ENCODE measurements at regions not wholly inside any gene's neighbourhood (a gene's known extent, or its start where the extent isn't known, plus 50 kb on each side); places are given as distances from the start of the nearest gene placed in this dataset.
"Not testable (repeated sequence)": the region's sequence is repeated elsewhere in the genome, so short reads cannot be mapped to it uniquely, and the experiment has no call there.

DNA sequence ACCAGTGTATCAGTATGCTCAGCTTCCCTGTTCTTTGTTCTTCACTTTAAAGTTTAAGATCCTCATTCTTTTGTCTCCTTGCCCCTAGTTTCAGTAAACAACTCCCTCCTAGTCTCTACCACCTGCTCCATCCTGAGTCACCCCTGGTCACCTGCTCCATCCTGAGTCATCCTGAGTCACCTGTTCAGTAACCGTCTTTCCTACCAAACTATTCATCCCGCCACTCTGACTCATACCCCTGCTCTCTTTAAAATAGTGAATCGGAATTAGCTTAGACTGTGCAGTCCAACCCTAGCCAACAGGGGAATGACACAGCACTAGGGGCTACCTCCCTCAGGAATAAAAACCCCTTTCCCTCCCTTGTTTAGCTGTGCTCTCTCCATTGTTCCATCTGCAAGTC is 888.1 kb upstream of the MDGA2 start:
- peak in 1 of 2 donors; percentile 2 for DNase-seq (ENCODE audit: low read depth in 2 of 2)
- TF ChIP-seq, protein P1, sequence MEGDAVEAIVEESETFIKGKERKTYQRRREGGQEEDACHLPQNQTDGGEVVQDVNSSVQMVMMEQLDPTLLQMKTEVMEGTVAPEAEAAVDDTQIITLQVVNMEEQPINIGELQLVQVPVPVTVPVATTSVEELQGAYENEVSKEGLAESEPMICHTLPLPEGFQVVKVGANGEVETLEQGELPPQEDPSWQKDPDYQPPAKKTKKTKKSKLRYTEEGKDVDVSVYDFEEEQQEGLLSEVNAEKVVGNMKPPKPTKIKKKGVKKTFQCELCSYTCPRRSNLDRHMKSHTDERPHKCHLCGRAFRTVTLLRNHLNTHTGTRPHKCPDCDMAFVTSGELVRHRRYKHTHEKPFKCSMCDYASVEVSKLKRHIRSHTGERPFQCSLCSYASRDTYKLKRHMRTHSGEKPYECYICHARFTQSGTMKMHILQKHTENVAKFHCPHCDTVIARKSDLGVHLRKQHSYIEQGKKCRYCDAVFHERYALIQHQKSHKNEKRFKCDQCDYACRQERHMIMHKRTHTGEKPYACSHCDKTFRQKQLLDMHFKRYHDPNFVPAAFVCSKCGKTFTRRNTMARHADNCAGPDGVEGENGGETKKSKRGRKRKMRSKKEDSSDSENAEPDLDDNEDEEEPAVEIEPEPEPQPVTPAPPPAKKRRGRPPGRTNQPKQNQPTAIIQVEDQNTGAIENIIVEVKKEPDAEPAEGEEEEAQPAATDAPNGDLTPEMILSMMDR (IDR thresholded peaks at IDR 0.05; ENCODE audit: low read depth, low read length) = no peak
- H3K4me3 ChIP-seq (replicated peaks in 1 of 2; ENCODE audit: low read depth in 2 of 2, low read length in 2 of 2) = no peak overlapping the region

DNA sequence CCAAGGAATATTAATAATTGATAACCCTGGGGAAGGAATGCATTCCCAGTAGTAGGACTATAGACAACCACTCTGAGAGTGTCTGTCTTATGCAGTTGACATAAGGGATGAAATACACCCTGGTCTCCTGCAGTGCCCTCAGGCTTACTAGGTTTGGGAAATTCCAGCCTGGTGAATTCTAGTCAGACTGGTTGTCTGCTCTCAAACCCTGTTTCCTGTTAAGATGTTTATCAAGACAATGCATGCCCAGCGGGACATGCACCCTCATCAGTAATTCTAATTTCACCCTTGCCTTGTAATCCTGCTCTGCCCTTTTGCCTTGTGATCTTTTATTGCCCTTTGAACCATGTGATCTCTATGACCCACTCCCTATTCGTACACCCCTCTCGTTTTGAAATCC is 886.0 kb upstream of the MDGA2 start:
- H3K4me3 ChIP-seq (replicated peaks in 1 of 2; ENCODE audit: low read depth in 2 of 2, low read length in 2 of 2); DNase-seq (ENCODE audit: low read depth in 2 of 2): not testable (repeated sequence)

DNA sequence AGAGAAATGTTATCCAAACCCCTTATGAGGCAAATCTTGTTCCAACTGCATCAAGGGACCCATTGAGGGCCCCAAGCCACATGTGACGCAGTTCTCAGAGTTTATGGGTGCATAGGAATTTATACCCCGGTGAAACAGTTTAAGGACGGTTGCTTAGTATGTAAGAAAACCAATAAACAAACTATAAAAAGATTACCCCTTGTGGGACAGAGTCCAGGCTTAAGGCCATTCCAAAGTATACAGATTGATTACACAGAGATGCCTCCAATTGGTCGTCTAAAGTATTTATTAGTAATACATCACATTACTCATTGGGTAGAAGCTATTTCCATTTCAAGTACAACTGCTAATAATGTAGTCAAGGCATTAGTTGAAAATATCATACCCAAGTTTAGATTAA is 885.0 kb upstream of the MDGA2 start:
- no peak overlapping the region for H3K4me3 ChIP-seq (replicated peaks in 1 of 2; ENCODE audit: low read depth in 2 of 2, low read length in 2 of 2)
- TF ChIP-seq, protein P1 (IDR thresholded peaks at IDR 0.05; ENCODE audit: low read depth, low read length) = no peak
- no peak for DNase-seq (ENCODE audit: low read depth in 2 of 2)

DNA sequence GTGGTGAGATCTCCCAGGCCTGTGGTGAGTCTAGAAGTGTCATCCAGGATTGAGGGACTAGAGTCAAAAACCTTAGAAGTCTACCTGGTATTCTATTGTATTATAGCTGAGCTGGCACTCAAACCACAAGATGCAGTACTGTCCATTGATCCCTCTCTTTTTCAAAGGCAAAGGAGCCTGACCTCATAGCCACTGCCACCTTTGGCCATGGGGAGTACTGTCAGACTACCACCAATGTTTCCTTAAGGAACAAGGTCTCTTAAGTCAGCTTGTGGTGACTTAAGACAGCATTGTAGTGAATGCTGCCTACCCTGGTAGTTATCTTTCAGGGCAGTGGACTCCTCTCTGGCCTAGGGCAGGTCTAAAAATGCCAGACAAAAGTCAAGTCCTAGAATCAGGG is 878.0 kb upstream of the MDGA2 start:
- TF ChIP-seq, protein P1 (IDR thresholded peaks at IDR 0.05; ENCODE audit: low read depth, low read length) = no peak
- DNase-seq (ENCODE audit: low read depth in 2 of 2) = no peak
- no peak overlapping the region for H3K4me3 ChIP-seq (replicated peaks in 1 of 2; ENCODE audit: low read depth in 2 of 2, low read length in 2 of 2)

DNA sequence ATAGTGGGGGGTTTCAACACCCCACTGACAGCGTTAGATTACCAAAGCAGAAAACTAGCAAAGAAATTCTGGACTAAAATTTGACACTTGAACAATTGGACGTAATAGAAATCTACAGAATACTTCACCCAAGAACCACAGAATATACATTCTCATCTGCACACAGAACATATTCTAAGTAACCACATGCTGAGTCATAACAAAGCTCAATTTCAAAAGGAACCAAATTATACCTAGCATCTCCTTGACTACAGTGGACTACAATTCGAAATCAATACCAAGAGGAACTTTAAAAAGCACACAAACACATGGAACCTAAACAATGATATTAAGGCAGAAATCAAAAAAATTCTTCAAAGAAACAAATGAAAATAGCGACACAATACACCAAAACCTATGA is 871.6 kb upstream of the MDGA2 start:
- DNase-seq (ENCODE audit: low read depth in 2 of 2) = no peak
- no peak overlapping the region for H3K4me3 ChIP-seq (replicated peaks in 1 of 2; ENCODE audit: low read depth in 2 of 2, low read length in 2 of 2)
- TF ChIP-seq, protein P1 (IDR thresholded peaks at IDR 0.05; ENCODE audit: low read depth, low read length) = no peak

DNA sequence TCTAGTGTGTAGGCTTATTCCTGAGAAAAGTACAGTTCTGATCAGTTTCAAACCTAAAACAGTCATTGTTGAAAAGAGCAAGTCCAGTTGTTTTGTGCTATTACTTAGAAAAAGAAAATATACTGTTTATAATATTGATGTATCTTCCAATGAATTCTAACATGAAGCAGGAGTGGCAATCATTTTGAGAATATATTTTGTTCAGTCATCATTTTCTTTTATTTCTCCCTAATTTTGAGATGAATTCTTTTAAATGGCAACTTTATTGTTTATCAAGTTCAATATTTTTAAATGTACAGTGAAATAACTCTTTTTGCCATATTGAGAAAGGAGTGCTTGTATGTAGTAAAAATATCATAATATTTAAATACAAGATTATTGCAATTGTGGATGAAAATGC is 862.2 kb upstream of the MDGA2 start:
- H3K4me3 ChIP-seq (replicated peaks in 1 of 2; ENCODE audit: low read depth in 2 of 2, low read length in 2 of 2) = no peak overlapping the region
- DNase-seq (ENCODE audit: low read depth in 2 of 2) = no peak
- TF ChIP-seq, protein P1 (IDR thresholded peaks at IDR 0.05; ENCODE audit: low read depth, low read length) = no peak

DNA sequence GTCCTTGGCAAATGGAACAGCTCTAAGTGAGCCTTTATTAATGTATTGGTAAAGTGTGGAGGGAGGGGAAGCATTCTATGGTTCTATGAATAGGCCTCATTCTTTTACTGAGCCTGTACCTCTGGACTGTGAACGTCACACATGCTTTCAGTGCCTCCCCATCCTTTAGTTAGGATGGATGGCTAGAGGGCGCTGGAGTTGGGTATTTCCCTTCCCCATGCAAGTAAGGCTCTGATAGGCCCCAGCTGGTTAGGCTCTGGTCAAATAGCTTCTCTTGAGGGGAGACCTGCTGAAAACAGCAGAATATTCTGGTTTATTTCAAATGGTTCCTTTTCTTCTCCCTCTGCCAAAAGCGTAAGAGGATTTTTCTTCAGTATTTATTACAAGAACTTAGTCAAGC is 860.9 kb upstream of the MDGA2 start:
- TF ChIP-seq, protein P1 (IDR thresholded peaks at IDR 0.05; ENCODE audit: low read depth, low read length) = no peak
- no peak for DNase-seq (ENCODE audit: low read depth in 2 of 2)
- no peak overlapping the region for H3K4me3 ChIP-seq (replicated peaks in 1 of 2; ENCODE audit: low read depth in 2 of 2, low read length in 2 of 2)
